ENCODE measurements at regions not wholly inside any gene's neighbourhood (a gene's known extent, or its start where the extent isn't known, plus 50 kb on each side); places are given as distances from the start of the nearest gene placed in this dataset.
A peak's percentile ranks its signal among the peaks of the same experiment; 100 is the strongest.
"Not testable (repeated sequence)": the region's sequence is repeated elsewhere in the genome, so short reads cannot be mapped to it uniquely, and the experiment has no call there.

GRCh38 chr14:53216478-53216877, 63.4 kb upstream of the DDHD1 start:
- H3K4me1 ChIP-seq (ENCODE audit: control insufficient read depth in 2 of 2, insufficient read depth in 2 of 2, low read length in 2 of 2); H3K36me3 Mint-ChIP-seq; ATAC-seq; POLR2A ChIA-PET; H3K9me3 ChIP-seq (ENCODE audit: control insufficient read depth in 2 of 3, low read length in 3 of 3); H3K36me3 ChIP-seq (ENCODE audit: control insufficient read depth in 2 of 3, insufficient read depth in 3 of 3, low read length in 3 of 3); DNase-seq; H3K4me3 ChIP-seq (ENCODE audit: low read length); H3K27me3 ChIP-seq (ENCODE audit: control insufficient read depth in 2 of 2, insufficient read depth in 2 of 2, low read length in 2 of 2); H3K27me3 Mint-ChIP-seq; H3K9me3 Mint-ChIP-seq; H3K27ac ChIP-seq (ENCODE audit: low read depth, low read length): not testable (repeated sequence)
- Mint-ChIP-seq H3K4me1 (peaks cover 5 to 13% (median 8%) of the 10 kb centered on the region in 7 donors), H3K4me3 (peak overlapping the region in 8 of 10 donors; percentile 24 to 93 (median 88)), H3K27ac (peak overlapping the region in 1 of 9 donors; percentile 25)
- intact Hi-C loops (cut with micrococcal nuclease), result loop anchor here (2.0 to 5.0 kb wide), 3 partner anchors 108 to 664 kb away; partner anchors contain the start of genes GPR137C (in 1 of the 2) and TXNDC16 (in 1 of the 2)
- CTCF ChIA-PET, result interaction anchor here (1.0 kb wide), 2 partner anchors 19 to 91 kb away, joined by 3 to 4 read pairs; no protein-coding TSS in a partner anchor

DNA sequence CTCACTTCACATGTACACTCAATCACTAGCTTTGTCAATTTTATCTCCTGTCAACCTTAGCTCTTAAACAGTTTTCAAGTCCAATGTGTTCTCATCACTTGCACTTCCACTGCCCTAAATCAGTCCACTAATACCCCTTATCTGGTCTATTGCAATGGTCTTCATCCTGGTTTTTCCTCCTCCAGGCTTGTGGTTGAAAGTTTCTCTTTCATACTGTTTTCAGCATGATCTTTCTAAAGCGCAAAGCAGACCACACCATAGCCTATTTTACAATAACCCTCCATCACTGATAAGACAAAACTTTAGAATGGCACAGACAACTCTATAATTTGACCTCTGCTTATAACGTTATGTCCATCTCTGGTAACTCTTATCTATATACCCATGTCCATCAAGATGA, 62.0 kb upstream of the DDHD1 start:
- Histone ChIP-seq H3K4me3 (ENCODE audit: low read length) (no peak overlapping the region), H3K4me1 (ENCODE audit: control insufficient read depth in 2 of 2, insufficient read depth in 2 of 2, low read length in 2 of 2) (peaks cover 5 to 6% of the 10 kb centered on the region in 2 donors), H3K36me3 (ENCODE audit: control insufficient read depth in 2 of 3, insufficient read depth in 3 of 3, low read length in 3 of 3) (no peaks in the 10 kb centered on the region), H3K27me3 (ENCODE audit: control insufficient read depth in 2 of 2, insufficient read depth in 2 of 2, low read length in 2 of 2) (no peaks in the 10 kb centered on the region), H3K27ac (ENCODE audit: low read depth, low read length) (no peak overlapping the region), H3K9me3 (ENCODE audit: control insufficient read depth in 2 of 3, low read length in 3 of 3) (no peaks in the 10 kb centered on the region)
- intact Hi-C loops (cut with micrococcal nuclease), result loop anchor here in 1 of 2 donors (5.0 kb wide), 1 partner anchor 153 kb away; no protein-coding TSS in a partner anchor
- Mint-ChIP-seq H3K36me3 (no peaks in the 10 kb centered on the region), H3K27ac (peak overlapping the region in 1 of 9 donors; percentile 0), H3K4me1 (peaks cover 5 to 13% (median 7%) of the 10 kb centered on the region in 7 donors), H3K9me3 (no peaks in the 10 kb centered on the region), H3K27me3 (peaks cover 0 to 2% (median 0%) of the 10 kb centered on the region in 5 donors), H3K4me3 (no peak overlapping the region)
- DNase-seq (no peak), ATAC-seq (no peak)
- ChIA-PET POLR2A (no interaction called here), CTCF (no interaction called here)

DNA sequence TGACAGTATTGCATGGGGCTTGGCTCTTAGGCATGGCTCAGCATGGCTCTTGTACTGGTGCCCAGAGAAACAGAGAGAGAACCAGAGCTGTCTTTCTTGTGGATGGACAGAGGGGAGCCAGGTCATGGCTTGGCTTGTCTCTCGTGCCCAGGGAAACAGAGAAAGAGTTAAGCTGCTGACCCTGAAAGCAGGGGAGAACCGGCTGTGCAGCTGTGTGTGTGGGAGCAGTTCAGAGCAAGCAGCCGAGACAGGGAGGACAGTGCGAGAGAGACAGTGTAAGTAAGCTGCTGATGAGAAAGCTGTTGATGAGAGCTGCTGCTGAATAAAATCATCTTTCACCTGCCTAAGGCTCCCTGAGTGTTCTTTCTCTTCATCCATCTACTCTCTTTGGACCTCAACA, 61.3 kb upstream of the DDHD1 start:
- H3K9me3 ChIP-seq (ENCODE audit: control insufficient read depth in 2 of 3, low read length in 3 of 3), result no peaks in the 10 kb centered on the region
- no peaks in the 10 kb centered on the region for H3K36me3 ChIP-seq (ENCODE audit: control insufficient read depth in 2 of 3, insufficient read depth in 3 of 3, low read length in 3 of 3)
- Mint-ChIP-seq H3K27ac (no peak overlapping the region), H3K36me3 (no peaks in the 10 kb centered on the region), H3K4me3 (no peak overlapping the region), H3K9me3 (no peaks in the 10 kb centered on the region), H3K27me3 (peaks cover 0 to 2% (median 0%) of the 10 kb centered on the region in 5 donors), H3K4me1 (peaks cover 5 to 13% (median 7%) of the 10 kb centered on the region in 7 donors)
- H3K27ac ChIP-seq (ENCODE audit: low read depth, low read length), result no peak overlapping the region
- intact Hi-C loops (cut with micrococcal nuclease), result no loop called here
- no peaks in the 10 kb centered on the region for H3K27me3 ChIP-seq (ENCODE audit: control insufficient read depth in 2 of 2, insufficient read depth in 2 of 2, low read length in 2 of 2)
- peaks cover 5 to 6% of the 10 kb centered on the region in 2 donors for H3K4me1 ChIP-seq (ENCODE audit: control insufficient read depth in 2 of 2, insufficient read depth in 2 of 2, low read length in 2 of 2)
- CTCF ChIA-PET, result no interaction called here
- no peak overlapping the region for H3K4me3 ChIP-seq (ENCODE audit: low read length)
- DNase-seq, result no peak
- POLR2A ChIA-PET, result interaction anchor here (0.6 kb wide), 1 partner anchor 541 kb away, joined by 3 read pairs; no protein-coding TSS in a partner anchor
- no peak for ATAC-seq

DNA sequence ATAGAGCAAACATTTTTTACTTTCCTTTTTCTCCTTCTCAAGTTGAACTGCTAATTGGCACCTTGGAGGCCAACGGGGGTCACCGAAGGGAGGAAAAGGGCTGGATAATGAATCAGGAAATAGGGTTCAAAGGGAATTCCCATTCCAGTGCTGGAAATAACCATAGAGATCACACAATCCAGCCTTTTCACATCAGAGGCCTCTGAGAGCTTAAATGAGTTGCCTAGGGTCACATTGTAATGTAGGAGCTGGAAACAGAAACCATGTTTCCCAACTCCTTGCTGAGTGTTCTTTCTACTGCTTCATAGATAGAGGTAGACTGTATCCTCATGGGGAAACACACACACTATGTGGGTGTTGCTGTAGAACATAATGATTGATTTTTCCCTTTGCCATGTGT, 60.6 kb upstream of the DDHD1 start:
- peaks cover 0 to under 1% (median 0%) of the 10 kb centered on the region in 5 donors for H3K36me3 Mint-ChIP-seq
- ChIA-PET POLR2A (no interaction called here), CTCF (no interaction called here)
- peaks cover 5 to 6% of the 10 kb centered on the region in 2 donors for H3K4me1 ChIP-seq (ENCODE audit: control insufficient read depth in 2 of 2, insufficient read depth in 2 of 2, low read length in 2 of 2)
- no peak overlapping the region for H3K27ac ChIP-seq (ENCODE audit: low read depth, low read length)
- no peak overlapping the region for H3K4me3 ChIP-seq (ENCODE audit: low read length)
- H3K9me3 Mint-ChIP-seq, result no peaks in the 10 kb centered on the region
- H3K4me3 Mint-ChIP-seq, result no peak overlapping the region
- peaks cover 5 to 10% (median 7%) of the 10 kb centered on the region in 7 donors for H3K4me1 Mint-ChIP-seq
- no peak overlapping the region for H3K27ac Mint-ChIP-seq
- no peaks in the 10 kb centered on the region for H3K27me3 ChIP-seq (ENCODE audit: control insufficient read depth in 2 of 2, insufficient read depth in 2 of 2, low read length in 2 of 2)
- ATAC-seq, result no peak
- H3K27me3 Mint-ChIP-seq, result peaks cover 0 to 2% (median 0%) of the 10 kb centered on the region in 5 donors
- intact Hi-C loops (cut with micrococcal nuclease), result no loop called here
- H3K36me3 ChIP-seq (ENCODE audit: control insufficient read depth in 2 of 3, insufficient read depth in 3 of 3, low read length in 3 of 3), result no peaks in the 10 kb centered on the region
- no peak for DNase-seq
- no peaks in the 10 kb centered on the region for H3K9me3 ChIP-seq (ENCODE audit: control insufficient read depth in 2 of 3, low read length in 3 of 3)

GRCh38 chr14:53209370-53209769, 56.2 kb upstream of the DDHD1 start:
- Mint-ChIP-seq H3K4me1 (peaks cover 0 to 3% (median 0%) of the 10 kb centered on the region in 7 donors), H3K9me3 (peaks cover 0 to 15% (median 2%) of the 10 kb centered on the region in 11 donors), H3K27ac (no peak overlapping the region), H3K36me3 (peaks cover 0 to 8% (median 0%) of the 10 kb centered on the region in 5 donors), H3K4me3 (no peak overlapping the region), H3K27me3 (peaks cover 0 to 15% (median 0%) of the 10 kb centered on the region in 5 donors)
- Histone ChIP-seq H3K9me3 (ENCODE audit: control insufficient read depth in 2 of 3, low read length in 3 of 3) (no peaks in the 10 kb centered on the region), H3K4me1 (ENCODE audit: control insufficient read depth in 2 of 2, insufficient read depth in 2 of 2, low read length in 2 of 2) (no peaks in the 10 kb centered on the region), H3K36me3 (ENCODE audit: control insufficient read depth in 2 of 3, insufficient read depth in 3 of 3, low read length in 3 of 3) (no peaks in the 10 kb centered on the region), H3K27me3 (ENCODE audit: control insufficient read depth in 2 of 2, insufficient read depth in 2 of 2, low read length in 2 of 2) (no peaks in the 10 kb centered on the region), H3K27ac (ENCODE audit: low read depth, low read length) (no peak overlapping the region), H3K4me3 (ENCODE audit: low read length) (no peak overlapping the region)
- intact Hi-C loops (cut with micrococcal nuclease), result no loop called here
- ChIA-PET CTCF (no interaction called here), POLR2A (no interaction called here)
- ATAC-seq, result no peak
- no peak for DNase-seq
